ENCODE measurements at regions not wholly inside any gene's neighbourhood (a gene's known extent, or its start where the extent isn't known, plus 50 kb on each side); places are given as distances from the start of the nearest gene placed in this dataset.

- Histone ChIP-seq H3K27ac (no peak overlapping the region), H3K36me3 (no peaks in the 10 kb centered on the region), H3K4me1 (no peaks in the 10 kb centered on the region), H3K4me3 (no peak overlapping the region), H3K27me3 (no peaks in the 10 kb centered on the region), H3K9me3 (no peaks in the 10 kb centered on the region)
- no peak for DNase-seq
- WGBS, 2 donors (ENCODE audit: low coverage in 1 of 2): 90 to 92% methylated on average over 1 of the region's 1 CpG
- intact Hi-C loops (cut with DNase I; ENCODE audit: low total_unique reads) (no loop called here), in situ Hi-C loops (cut with MboI; ENCODE audit: low pct_ligation_motif_present in 1 of 4, low pct_unique_long_range_greater_than_20kb in 1 of 4, low sequenced_read_pairs in 3 of 4) (no loop called here)
- TF ChIP-seq EP300 (IDR thresholded peaks at IDR 0.05; ENCODE audit: low read depth) (no peak), POLR2A (IDR thresholded peaks at IDR 0.05) (no peak), CTCF (IDR thresholded peaks at IDR 0.05) (no peak), POLR2AphosphoS5 (IDR thresholded peaks at IDR 0.05) (no peak)
These were observed 816.0 kb upstream of the NDST4 start for GRCh38 chr4:115929373-115929772.

- in situ Hi-C loops (cut with MboI; ENCODE audit: low pct_ligation_motif_present in 1 of 4, low pct_unique_long_range_greater_than_20kb in 1 of 4, low sequenced_read_pairs in 3 of 4): no loop called here
- 82 to 90% methylated on average over 4 to 5 of the region's 5 CpGs for WGBS, 2 donors (ENCODE audit: low coverage in 1 of 2)
- no peak for TF ChIP-seq CTCF (IDR thresholded peaks at IDR 0.05)
These were observed 814.0 kb upstream of the NDST4 start for GRCh38 chr4:115927382-115927781.

GRCh38 chr4:115923152-115923551, 809.7 kb upstream of the NDST4 start:
- H3K4me3 ChIP-seq: no peak overlapping the region
- H3K27me3 ChIP-seq: no peaks in the 10 kb centered on the region
- in situ Hi-C loops (cut with MboI; ENCODE audit: low pct_ligation_motif_present in 1 of 4, low pct_unique_long_range_greater_than_20kb in 1 of 4, low sequenced_read_pairs in 3 of 4): no loop called here
- DNase-seq: no peak
- TF ChIP-seq EP300 (IDR thresholded peaks at IDR 0.05; ENCODE audit: low read depth) (no peak), POLR2A (IDR thresholded peaks at IDR 0.05) (no peak), POLR2AphosphoS5 (IDR thresholded peaks at IDR 0.05) (no peak), CTCF (IDR thresholded peaks at IDR 0.05) (no peak)
- H3K4me1 ChIP-seq: no peaks in the 10 kb centered on the region
- intact Hi-C loops (cut with DNase I; ENCODE audit: low total_unique reads): no loop called here
- H3K9me3 ChIP-seq: no peaks in the 10 kb centered on the region
- H3K27ac ChIP-seq: no peak overlapping the region
- no peaks in the 10 kb centered on the region for H3K36me3 ChIP-seq
- 46 to 51% methylated on average over 1 of the region's 1 CpG for WGBS, 2 donors (ENCODE audit: low coverage in 1 of 2)

More at GRCh38 chr4:115927382-115927781, 814.0 kb upstream of the NDST4 start:
- DNase-seq: no peak
- H3K9me3 ChIP-seq: no peaks in the 10 kb centered on the region
- H3K27ac ChIP-seq: no peak overlapping the region
- no peaks in the 10 kb centered on the region for H3K27me3 ChIP-seq
- intact Hi-C loops (cut with DNase I; ENCODE audit: low total_unique reads): no loop called here
- H3K4me1 ChIP-seq: no peaks in the 10 kb centered on the region
- H3K36me3 ChIP-seq: no peaks in the 10 kb centered on the region
- H3K4me3 ChIP-seq: no peak overlapping the region

- no peak overlapping the region for H3K27ac ChIP-seq
- no peak for TF ChIP-seq EP300 (IDR thresholded peaks at IDR 0.05; ENCODE audit: low read depth)
- no peak for TF ChIP-seq POLR2A (IDR thresholded peaks at IDR 0.05)
- TF ChIP-seq POLR2AphosphoS5 (IDR thresholded peaks at IDR 0.05): no peak
- TF ChIP-seq CTCF (IDR thresholded peaks at IDR 0.05): no peak
- intact Hi-C loops (cut with DNase I; ENCODE audit: low total_unique reads) (no loop called here), in situ Hi-C loops (cut with MboI; ENCODE audit: low pct_ligation_motif_present in 1 of 4, low pct_unique_long_range_greater_than_20kb in 1 of 4, low sequenced_read_pairs in 3 of 4) (no loop called here)
- H3K36me3 ChIP-seq: no peaks in the 10 kb centered on the region
- DNase-seq: no peak
- 92% methylated on average over 18 of the region's 18 CpGs; no CpG with 5 or more reads in 1 of the 2 donors for WGBS, 2 donors (ENCODE audit: low coverage in 1 of 2)
- H3K4me3 ChIP-seq: no peak overlapping the region
- no peaks in the 10 kb centered on the region for H3K27me3 ChIP-seq
- no peaks in the 10 kb centered on the region for H3K9me3 ChIP-seq
- no peaks in the 10 kb centered on the region for H3K4me1 ChIP-seq
These were observed 807.2 kb upstream of the NDST4 start for GRCh38 chr4:115920637-115921036.

Data from transverse colon (tissue), 4 donors.